ENCODE measurements at regions not wholly inside any gene's neighbourhood (a gene's known extent, or its start where the extent isn't known, plus 50 kb on each side); places are given as distances from the start of the nearest gene placed in this dataset.
A peak's percentile ranks its signal among the peaks of the same experiment; 100 is the strongest.

GRCh38 chr3:115438799-115439198 lies 184.5 kb upstream of the GAP43 start:
- H3K4me3 Mint-ChIP-seq: no peak overlapping the region
- no peaks in the 10 kb centered on the region for H3K9me3 Mint-ChIP-seq
- TF ChIP-seq CTCF (IDR thresholded peaks at IDR 0.05; ENCODE audit: unreplicated experiment in 3 of 3): no peak
- no peaks in the 10 kb centered on the region for H3K36me3 Mint-ChIP-seq (ENCODE audit: low read depth)
- no peaks in the 10 kb centered on the region for H3K4me1 Mint-ChIP-seq
- no peaks in the 10 kb centered on the region for H3K27me3 Mint-ChIP-seq (ENCODE audit: low read depth)
- H3K27ac Mint-ChIP-seq: no peak overlapping the region

- H3K27ac Mint-ChIP-seq: no peak overlapping the region
- no peaks in the 10 kb centered on the region for H3K9me3 Mint-ChIP-seq
- no peak overlapping the region for H3K4me3 Mint-ChIP-seq
- TF ChIP-seq CTCF (IDR thresholded peaks at IDR 0.05; ENCODE audit: unreplicated experiment in 3 of 3): no peak
- no peaks in the 10 kb centered on the region for H3K36me3 Mint-ChIP-seq (ENCODE audit: low read depth)
- H3K27me3 Mint-ChIP-seq (ENCODE audit: low read depth): no peaks in the 10 kb centered on the region
- no peaks in the 10 kb centered on the region for H3K4me1 Mint-ChIP-seq
Observed at GRCh38 chr3:115445559-115445958, 177.8 kb upstream of the GAP43 start.

- no peaks in the 10 kb centered on the region for H3K36me3 Mint-ChIP-seq (ENCODE audit: low read depth)
- H3K9me3 Mint-ChIP-seq: no peaks in the 10 kb centered on the region
- H3K27ac Mint-ChIP-seq: no peak overlapping the region
- TF ChIP-seq CTCF (IDR thresholded peaks at IDR 0.05; ENCODE audit: unreplicated experiment in 3 of 3): no peak
- H3K4me3 Mint-ChIP-seq: no peak overlapping the region
- no peaks in the 10 kb centered on the region for H3K27me3 Mint-ChIP-seq (ENCODE audit: low read depth)
- no peaks in the 10 kb centered on the region for H3K4me1 Mint-ChIP-seq
Observed at GRCh38 chr3:115448851-115449250, 174.5 kb upstream of the GAP43 start.

- H3K4me3 Mint-ChIP-seq: no peak overlapping the region
- H3K27ac Mint-ChIP-seq: no peak overlapping the region
- H3K27me3 Mint-ChIP-seq (ENCODE audit: low read depth): no peaks in the 10 kb centered on the region
- TF ChIP-seq CTCF (IDR thresholded peaks at IDR 0.05; ENCODE audit: unreplicated experiment in 3 of 3): no peak
- peaks cover 3% of the 10 kb centered on the region for H3K9me3 Mint-ChIP-seq
- H3K36me3 Mint-ChIP-seq (ENCODE audit: low read depth): no peaks in the 10 kb centered on the region
- no peaks in the 10 kb centered on the region for H3K4me1 Mint-ChIP-seq
Observed at GRCh38 chr3:115450036-115450435, 173.3 kb upstream of the GAP43 start.

GRCh38 chr3:115464036-115464435 lies 159.3 kb upstream of the GAP43 start:
- no peak for TF ChIP-seq CTCF (IDR thresholded peaks at IDR 0.05; ENCODE audit: unreplicated experiment in 3 of 3)
- H3K36me3 Mint-ChIP-seq (ENCODE audit: low read depth): no peaks in the 10 kb centered on the region

GRCh38 chr3:115469649-115470048 lies 153.7 kb upstream of the GAP43 start:
- Mint-ChIP-seq H3K27ac (peak overlapping the region in 1 of 3 experiments; percentile 28), H3K9me3 (peaks cover under 1% of the 10 kb centered on the region), H3K4me3 (no peak overlapping the region), H3K4me1 (no peaks in the 10 kb centered on the region), H3K27me3 (ENCODE audit: low read depth) (no peaks in the 10 kb centered on the region), H3K36me3 (ENCODE audit: low read depth) (no peaks in the 10 kb centered on the region)
- TF ChIP-seq CTCF (IDR thresholded peaks at IDR 0.05; ENCODE audit: unreplicated experiment in 3 of 3): no peak

More at GRCh38 chr3:115464036-115464435, 159.3 kb upstream of the GAP43 start:
- Mint-ChIP-seq H3K4me1 (no peaks in the 10 kb centered on the region), H3K27me3 (ENCODE audit: low read depth) (no peaks in the 10 kb centered on the region), H3K9me3 (peaks cover 13% of the 10 kb centered on the region), H3K4me3 (no peak overlapping the region), H3K27ac (no peak overlapping the region)

All from nephron (organoid).